GM12864 (cell line): ENCODE measurements at regions not wholly inside any gene's neighbourhood (a gene's known extent, or its start where the extent isn't known, plus 50 kb on each side); places are given as distances from the start of the nearest gene placed in this dataset.

Experiments
- DNase-seq: peaks from one replicate; pipeline ENCODE4 v3.0.0-alpha.2; 2011; ENCODE audit warnings: low read depth
- H3K4me3 ChIP-seq: 2 replicates; pipeline ENCODE4 v1.5.1; 2011; ENCODE audit warnings: mild to moderate bottlenecking, low read depth, low read length, control low read depth
- CTCF ChIP-seq: IDR thresholded peaks from 2 replicates; pipeline ENCODE4 v1.5.1; 2011; ENCODE audit warnings: low read depth, mild to moderate bottlenecking, moderate library complexity, low read length, control low read depth, inconsistent platforms; ENCODE audit errors: missing control alignments

DNA sequence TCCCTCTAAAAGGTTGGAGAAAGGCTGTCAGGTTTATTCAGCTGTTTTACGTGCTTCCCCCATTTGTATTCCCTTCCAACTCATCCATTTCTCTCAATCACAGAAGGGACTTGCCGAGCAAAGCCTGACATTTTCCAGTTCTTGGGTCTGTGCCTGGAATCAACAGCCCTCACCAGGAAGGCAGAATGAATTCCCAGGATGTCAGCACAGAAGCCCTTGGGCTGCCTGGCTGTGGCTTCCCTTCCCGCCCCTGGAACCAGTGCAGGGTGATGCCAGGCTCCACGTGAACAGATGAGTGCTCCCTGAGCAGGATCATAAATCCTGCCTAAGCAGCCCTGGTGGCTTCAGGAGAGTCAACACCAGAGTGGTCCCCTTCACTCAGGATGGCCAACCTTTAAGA lies 86.1 kb upstream of the CD83 start:
- no peak overlapping the region for H3K4me3 ChIP-seq
- no peak for DNase-seq
- no peak for TF ChIP-seq CTCF

DNA sequence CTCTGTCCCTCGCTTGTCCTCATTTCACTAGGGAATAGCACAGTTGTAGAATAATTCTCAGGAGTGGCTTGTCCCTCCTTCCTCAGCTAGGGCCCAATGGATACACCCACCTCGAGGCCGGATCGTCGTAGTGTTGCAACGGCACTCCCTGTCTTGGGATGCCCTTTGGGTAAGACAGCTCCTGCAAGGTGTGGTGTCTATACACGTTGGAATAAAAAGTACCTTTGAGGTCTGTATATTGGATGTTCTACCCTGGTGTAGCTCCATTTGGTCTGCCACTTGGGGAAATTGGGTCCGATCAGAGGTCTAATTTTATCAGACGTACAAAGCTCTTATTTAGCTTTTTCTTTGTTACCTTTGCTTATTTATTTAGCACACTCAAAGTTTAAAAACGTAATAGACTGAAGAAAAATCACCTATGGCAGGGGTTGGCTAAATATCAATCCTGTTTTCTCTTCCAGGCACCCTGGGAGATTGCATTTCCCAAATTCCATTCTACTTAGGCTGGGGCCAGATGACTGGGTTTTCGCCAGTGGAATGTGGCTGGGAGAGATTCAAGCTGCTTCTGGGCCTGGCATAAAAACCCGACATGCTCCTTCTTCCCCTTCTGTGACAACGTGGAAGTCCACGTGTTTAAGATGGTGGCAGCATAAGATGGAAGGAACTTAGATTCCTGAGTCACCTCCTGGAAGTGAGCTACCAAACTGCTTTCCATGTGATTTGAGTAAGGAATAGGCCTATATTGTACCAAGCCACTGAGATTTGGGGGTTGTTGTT lies 82.3 kb upstream of the CD83 start:
- H3K4me3 ChIP-seq, result no peak overlapping the region
- TF ChIP-seq CTCF, result no peak
- no peak for DNase-seq

- TF ChIP-seq CTCF, result no peak
- DNase-seq, result no peak
- no peak overlapping the region for H3K4me3 ChIP-seq
Observed at GRCh38 chr6:14035874-14036273, 81.7 kb upstream of the CD83 start.

GRCh38 chr6:14036911-14037310 lies 80.7 kb upstream of the CD83 start:
- DNase-seq, result no peak
- H3K4me3 ChIP-seq, result no peak overlapping the region
- TF ChIP-seq CTCF, result no peak

DNA sequence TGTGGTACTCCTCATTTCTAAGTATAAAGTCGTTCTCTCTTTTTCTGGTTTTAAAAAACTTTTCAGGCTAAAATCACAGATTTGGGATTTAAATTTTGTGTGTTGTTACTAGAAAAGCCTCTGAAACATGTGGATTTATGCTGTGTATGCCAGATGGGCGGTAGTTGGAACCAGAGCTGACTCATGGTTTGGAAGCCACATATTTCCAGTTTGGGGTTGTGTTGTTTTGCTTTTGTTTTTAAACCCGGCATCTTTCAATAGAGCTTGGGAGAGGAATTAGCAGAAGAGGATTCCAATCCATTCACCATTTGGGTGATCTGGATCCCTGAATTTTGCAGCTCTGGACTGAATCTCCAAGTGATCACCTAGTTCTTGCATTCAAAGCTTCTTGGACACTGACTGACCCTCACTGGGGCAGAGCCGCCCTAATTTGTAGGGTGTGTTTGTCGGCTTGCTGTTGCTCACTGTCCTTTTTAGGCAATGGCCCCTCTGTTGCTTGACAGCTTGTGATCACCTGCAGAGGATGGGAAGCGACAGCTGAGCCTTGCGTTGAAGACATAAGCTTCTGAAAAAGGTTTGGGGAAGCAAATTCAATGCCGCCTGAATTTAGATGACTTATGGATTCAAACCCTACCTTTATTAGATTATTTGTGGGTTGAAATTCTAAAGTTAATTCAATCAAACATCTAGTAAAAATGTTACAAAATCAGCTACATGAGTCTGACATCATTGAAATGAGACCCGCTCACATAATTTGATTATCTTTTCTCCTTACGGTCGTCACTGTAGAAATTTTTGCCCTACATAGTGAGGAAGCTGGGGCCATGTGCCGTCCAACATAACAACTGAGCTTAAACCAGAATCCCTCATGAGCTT lies 79.9 kb upstream of the CD83 start:
- DNase-seq, result no peak
- no peak overlapping the region for H3K4me3 ChIP-seq

More for the DNA sequence above, 79.9 kb upstream of the CD83 start:
- no peak for TF ChIP-seq CTCF
